Stimulated activated CD8-positive, alpha-beta memory T cell treated with anti-CD3 and anti-CD28 coated beads, Interleukin-12 subunit alpha, Interleukin-12 subunit beta, amount 100 ng/mL, for 1 hour (primary cell): ENCODE measurements at regions not wholly inside any gene's neighbourhood (a gene's known extent, or its start where the extent isn't known, plus 50 kb on each side); places are given as distances from the start of the nearest gene placed in this dataset.

Source experiments
- DNase-seq: peaks from one replicate; pipeline ENCODE4 v3.0.0-alpha.2; 2020; ENCODE audit warnings: low read depth

DNA sequence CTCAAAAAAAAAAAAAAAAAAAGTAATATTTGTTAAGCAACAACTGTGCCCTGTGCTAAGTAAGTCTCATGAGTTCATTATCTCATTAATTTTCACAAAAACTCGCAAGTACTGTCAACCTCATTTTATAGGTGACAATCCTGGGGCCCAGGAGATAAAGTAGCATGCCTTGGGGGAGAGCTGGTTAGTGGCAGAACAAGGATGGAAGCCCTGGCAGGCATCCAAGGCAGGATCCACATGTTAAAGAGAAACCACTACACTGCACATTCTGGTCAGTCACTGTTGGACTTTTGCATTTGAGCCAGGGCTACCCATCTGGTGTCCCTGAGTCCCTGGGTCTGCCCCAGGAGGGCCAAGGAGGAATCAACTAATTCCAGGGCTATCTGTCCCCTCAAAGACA is 54.6 kb downstream of the ZFP36L2 start:
- no peak for DNase-seq

DNA sequence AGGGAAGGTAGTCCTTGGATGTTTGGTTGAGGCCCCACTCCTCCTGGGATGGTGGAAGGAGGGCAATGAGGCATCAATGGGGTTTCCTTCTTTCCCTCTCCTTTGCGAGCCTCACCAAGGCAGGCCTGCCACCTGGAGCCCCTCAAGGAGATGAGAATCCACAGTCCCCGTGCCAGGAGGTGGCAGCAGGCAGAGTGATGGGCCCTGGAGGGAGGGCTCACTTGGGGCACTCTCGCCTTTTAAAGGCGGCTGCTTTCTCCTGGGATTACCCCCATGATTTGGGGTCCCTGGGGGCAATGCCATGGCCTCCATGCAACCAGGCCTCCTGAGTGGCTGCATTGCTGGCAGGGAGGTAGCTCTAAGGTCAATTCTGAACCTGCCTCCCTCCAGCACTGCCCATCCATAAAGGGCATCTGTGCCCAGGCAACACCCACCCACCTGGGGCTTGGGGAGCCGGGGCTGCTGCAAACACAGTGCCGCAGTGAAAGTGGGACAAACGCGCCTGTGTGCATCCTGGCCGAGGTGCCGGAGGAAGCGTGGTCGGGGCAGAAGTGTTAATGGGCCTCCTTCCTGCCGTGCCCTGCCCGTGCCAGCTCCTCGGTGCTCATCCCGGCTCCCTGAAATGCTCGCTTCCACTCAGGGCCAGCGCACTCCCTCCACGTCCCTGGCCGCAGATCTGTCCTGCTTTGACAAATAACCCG is 55.9 kb downstream of the ZFP36L2 start:
- DNase-seq, result no peak

DNA sequence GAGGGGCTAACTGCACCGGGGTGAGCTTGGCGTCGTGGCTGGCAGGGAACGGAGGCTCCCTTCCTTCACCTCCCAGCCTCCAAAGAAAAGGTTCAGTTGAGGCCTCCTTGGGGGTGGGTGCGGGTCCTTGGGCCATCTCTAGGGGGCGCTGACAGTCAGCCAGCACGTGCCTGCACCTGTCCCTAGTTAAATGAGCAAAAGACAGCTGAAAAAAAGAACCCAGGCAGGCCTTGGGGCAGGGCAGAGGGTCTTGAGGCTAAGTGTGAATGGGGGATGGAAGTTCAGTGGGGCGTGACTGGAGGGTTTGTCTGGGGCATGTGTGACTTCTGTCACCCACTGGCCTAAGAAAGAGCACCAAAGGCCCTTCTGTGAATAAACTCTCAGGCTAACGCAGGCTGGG is 56.4 kb downstream of the ZFP36L2 start:
- no peak for DNase-seq

DNA sequence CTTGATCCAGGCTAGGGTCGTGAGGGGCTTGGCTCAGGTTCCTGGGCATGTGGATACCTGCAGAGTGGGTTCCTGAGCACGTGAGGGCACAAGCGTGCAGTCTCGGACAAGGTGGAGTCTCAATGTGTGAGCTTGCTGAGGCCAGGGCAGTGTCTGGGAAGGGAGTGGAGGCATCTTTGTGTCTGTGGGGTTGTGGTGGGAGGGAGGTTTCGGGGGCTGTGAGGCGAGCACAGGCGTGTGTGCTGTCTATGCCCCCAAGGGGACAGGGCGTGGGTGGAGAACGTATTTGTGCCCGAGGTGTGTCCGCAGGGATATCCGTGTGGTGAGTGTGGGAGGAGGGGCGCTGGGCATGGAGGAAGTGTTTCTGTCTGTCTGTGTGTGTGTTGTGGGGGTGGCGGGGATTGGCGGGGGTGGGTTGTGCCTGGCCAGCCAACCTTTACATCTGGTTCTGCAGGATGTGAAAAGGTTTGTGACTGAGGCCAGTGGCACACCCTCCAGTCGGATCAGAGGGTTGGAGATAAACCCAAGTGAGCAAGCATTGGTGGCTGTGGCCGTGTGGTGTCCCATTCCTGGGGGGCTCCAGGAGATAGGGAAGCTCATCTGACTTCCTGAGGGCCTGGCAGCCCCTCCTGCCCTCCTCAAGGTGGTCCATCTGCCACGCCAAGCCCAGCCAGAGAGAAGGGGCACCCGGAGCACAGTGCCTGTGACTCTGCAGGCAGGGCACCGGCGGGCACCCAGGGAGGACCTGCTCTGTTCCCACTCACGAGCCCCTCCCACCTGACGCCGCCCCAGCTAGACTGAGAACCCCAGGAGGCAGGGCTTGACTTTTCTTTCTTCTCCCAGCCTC is 57.1 kb downstream of the ZFP36L2 start:
- no peak for DNase-seq

DNA sequence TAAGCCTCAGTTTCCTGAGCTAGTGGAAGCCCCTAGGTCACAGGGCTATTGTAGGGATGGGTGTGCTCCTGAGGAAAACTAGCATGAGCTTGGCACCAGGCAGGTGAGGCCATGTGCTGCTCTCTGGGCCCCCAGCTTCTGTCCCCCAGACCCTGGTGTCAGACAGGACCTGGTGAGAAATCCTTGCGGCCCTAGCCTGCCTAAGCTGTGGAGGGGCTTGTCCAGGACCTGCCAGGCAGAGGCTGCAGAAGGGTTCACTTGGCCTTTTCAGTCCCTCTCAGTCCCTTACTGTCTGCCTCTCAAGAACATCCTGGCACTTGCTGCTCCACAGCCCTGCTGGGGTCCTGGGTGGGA is 58.4 kb downstream of the ZFP36L2 start:
- DNase-seq, result no peak

DNA sequence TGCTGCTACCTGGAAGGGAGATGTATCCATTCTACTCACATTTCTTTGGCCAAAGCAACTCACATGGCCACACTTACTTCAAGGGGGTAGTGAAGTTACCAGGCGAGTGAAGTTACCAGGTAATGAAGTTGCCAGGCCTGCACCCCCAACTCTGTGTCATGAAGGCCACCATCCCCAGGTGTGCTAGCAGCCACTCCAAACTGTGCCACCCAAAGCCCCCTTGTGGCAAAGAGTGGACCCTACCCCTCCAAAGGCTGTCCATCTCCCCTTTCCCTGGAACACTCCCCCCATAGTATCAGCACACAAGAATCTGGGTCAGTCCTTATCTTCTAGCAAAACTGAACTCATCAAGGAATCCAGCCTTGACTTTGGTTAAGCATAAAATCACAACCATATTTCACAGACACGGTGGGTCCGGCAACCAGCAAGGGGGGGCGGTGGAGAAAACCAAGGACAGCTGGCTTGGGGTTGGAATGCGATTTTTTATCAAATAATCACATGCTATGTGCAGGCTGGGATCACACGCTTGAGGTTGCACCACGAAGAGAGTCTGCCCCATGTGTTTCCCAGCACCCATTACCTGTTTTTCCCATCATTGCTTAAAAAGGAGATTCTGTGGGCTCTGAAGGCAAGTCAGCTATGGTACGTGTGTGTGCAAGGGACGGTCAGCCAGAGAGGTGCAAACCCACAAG is 60.9 kb downstream of the ZFP36L2 start:
- DNase-seq, result no peak

DNA sequence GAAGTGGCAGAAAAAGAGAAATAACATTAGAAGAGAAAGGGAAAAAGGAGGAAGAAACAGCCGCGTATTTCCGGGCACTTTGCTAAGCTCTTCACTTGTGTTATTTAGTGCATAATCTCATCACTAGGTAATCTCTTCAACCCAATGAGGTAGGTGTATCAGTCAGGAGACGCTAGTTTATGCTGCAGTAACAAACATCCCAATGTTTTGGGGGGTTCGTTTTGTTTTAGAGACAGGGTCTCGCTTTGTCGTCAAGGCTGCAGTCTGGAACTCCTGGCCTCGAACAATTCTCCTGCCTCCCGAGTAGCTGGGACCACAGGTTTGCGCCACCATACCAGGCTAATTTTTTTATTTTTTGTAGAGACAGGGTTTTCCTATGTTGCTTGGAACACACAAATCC is 61.7 kb downstream of the ZFP36L2 start:
- no peak for DNase-seq

DNA sequence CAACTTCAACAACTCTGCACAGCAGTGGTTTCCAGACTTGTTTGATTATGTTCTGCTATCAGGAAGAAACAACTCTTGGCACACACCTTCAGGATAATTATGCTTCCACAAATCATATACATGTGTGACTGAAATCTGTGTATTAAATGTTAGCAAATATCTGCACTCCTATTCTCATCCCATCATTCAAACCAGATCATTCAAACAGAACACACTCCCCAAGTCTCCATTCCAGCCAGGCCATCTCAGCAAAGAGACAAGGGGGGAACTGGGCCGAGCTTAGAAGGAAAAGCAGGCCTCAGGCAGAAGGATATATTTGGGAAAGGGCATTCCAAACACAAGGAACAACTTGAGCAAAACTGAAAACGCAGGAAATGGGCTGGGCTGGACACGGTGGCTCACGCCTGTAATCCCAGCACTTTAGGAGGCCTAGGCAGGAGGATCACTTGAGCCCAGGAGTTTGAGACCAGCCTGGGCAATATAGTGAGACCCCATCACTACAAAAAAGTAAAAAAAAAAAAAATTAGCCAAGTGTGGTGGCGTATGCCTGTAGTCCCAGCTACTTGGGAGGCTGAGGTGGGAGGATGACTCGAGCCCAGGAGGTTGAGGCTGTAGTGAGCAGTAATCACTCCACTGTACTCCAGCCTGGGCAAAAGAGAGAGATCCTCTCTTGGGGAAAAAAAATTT is 62.7 kb downstream of the ZFP36L2 start:
- DNase-seq, result no peak

DNA sequence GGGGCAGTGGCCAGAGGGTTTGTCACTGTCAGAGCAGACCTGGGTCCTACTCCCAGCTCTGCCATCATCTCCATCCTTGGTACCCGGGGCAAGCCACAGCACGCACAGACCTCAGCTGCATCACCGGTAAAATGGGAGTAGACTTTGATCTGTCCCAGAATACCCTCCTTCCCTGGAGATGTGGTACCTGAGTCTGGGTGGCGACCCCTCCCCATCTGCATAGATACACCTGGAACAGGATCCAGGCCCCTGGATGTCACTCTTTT is 64.0 kb downstream of the ZFP36L2 start:
- no peak for DNase-seq

DNA sequence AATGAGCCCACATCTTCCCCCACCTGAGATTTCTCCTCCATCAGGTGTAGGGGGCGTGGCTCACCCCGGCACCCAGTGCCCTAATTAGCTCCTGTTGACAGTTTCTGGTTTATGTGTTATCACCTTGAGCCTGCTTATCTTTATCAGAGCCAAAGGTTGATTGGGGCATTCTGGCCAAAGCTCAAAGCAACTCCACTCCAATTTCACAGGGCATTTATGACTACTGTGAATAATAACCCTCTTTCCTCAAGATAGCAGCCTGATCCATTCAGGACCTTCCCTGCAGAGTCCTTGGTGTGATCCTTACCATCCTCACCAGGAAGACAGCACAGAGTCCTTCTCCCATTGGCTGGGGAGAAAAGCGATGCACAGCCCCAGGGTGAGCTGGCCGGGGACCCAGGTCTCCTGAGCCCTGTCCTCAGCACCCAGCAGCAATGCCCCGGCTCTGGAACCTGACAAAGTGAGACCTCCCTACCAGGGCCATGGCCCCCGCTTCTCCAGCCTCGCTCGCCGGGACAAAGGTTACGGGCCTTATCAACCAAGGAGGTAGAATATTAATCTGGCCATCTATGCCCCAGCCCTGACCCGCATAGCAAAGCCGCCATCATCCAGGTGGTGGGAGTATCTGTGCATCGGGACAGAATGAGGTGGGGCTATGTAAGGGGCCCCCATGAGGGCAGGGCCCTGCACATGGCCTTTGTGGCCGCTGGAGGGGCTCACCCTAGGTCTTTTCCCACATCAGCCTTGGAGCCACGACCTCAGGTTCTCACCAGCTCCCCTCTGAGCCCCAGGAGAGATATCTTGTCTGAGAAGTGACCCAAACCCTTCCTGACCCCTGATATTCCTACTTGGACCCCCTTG is 64.5 kb downstream of the ZFP36L2 start:
- DNase-seq, result no peak

DNA sequence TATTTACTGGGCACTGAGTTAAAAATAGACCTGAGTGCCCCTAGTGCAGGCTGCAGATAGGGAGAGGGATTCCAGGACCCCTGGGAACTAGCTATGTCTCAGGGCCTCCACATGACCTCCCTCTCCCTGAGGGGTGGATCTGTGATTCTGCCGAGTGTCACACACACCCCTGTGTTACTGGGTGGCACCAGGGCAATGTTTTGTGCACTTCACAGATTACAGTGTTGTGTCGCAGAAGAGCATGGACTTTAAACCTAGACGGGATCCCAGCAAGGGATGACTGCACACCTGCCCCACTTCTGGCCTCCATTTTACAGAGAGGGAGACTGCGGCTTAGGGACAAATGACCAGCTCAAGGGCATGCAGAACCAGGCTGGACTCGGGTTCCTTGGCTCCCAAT is 65.6 kb downstream of the ZFP36L2 start:
- DNase-seq, result no peak

DNA sequence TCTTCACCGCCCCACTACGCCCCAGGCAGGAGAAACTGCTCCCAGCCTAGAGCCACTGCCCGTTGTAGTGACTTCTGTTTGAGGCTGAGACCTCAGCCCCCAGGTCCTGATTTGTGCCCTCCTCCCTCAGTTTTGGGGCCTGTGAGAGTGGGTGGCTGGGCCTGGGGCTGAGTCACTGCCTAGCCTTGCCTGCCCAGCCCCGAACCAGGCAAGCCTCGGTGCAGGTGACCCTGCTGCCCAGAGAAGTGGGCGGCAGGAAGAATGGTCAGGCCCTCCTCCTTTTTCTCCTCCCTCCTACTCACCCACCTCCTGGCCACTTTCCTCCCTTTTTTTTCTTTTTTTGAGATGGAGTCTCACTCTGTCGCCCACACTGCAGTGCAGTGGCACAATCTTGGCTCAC is 66.6 kb downstream of the ZFP36L2 start:
- no peak for DNase-seq

DNA sequence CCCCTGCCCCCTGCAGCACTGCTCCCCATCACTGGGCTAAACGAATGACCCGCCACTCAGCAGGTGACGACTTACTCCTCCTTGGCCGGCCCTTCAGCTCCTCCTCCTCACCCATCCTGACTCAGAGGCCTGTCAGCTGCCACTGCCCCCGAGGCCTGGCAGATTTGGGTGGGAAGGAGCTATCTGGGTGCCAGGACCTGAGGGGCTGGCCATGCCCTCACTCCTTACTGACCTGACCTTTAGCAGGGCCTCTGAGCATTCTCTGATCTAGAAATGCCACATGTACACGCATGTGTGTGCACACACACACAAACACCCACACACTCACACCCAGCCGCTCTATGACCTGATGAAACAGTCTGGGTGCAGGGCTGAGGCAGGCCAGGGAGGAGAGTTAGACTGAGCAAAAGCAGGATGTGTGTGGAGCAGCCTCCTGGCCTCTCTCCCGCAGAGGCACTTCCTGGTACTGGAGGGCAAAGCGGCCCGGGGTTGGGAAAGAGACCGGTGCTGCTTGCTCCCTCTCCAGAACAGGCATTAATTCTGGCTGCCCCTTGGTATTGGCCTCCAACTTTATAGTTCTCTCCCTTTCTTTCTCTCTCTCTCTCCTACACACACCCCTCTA is 68.0 kb downstream of the ZFP36L2 start:
- DNase-seq, result no peak

DNA sequence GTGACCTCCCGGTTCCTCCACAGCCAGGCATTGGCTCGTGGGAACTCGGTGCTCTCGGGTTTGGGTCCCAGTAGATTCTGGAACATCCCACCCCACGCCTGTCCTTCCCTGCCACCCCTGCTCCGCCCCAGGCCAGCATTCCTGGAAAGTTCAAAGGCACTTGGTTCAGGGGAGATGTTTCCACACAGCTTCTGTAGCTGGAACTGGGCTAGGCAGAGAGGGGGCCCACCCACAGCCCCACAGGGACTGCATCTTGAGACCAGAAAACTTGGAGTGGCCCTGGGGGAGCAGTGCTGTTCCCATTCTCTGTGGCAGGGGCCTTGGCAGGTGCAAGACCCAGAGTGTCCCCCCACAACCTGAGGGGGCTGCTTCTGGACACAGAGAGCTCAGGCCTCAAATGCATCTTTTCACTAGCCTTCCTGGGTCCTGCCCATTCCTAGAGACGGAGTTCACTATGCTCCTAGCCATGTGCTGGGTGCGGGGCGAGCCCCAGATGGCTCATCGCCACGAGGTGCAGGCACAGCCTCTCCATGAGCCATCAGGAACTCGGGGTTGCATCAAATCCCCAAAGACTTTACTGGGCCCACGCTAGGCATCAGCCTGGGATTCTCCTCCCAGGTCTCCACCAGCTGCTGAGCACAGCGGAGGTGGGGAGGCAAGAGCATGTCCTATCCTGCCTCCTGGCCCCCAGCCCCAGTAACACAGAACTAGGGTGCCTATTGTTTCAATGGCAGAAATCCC is 68.7 kb downstream of the ZFP36L2 start:
- DNase-seq, result no peak

DNA sequence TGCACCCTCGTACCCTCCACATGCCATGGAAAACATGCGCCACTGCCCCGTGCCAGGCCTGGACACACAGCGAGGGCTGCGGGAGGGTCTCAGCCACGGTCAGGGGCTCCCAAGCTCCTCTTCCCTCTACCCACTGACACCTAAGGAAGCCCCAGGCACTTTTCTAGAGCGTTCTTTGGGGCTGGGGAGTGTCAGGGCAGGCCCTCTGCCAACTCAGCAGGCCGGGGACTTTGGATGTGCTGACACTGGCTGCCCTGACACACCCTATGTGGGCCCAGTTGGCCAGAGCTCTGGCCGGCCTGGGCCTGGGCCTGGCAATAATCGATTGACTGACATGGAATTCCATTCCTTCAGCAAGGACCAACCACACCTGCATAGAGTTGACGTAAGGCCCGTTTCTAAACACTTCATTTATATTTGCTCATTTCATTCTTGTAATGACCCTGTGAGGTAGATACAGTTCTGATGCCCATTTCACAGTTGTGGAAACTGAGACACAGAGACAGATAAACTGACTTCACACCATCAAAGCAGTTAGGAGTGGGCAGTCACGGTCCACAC is 70.5 kb downstream of the ZFP36L2 start:
- no peak for DNase-seq

DNA sequence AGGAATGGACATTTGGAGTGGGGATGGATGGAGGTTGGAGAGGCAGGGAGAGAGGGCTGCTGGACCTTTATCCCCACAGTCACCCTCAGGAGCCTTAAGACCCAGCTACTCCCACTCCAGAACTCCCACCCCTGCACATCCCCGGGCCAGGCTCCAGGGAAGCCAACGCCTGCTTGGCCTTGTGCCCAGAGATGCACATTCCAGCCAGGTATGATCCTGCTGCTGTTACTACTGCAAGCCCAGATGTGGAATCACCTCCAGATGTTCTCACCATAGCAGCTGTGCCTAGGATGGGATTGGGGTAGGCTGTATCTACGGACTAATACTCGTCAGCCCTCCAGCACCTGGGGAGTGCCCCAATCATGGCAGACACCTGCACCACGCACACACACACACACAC is 71.7 kb downstream of the ZFP36L2 start:
- no peak for DNase-seq

DNA sequence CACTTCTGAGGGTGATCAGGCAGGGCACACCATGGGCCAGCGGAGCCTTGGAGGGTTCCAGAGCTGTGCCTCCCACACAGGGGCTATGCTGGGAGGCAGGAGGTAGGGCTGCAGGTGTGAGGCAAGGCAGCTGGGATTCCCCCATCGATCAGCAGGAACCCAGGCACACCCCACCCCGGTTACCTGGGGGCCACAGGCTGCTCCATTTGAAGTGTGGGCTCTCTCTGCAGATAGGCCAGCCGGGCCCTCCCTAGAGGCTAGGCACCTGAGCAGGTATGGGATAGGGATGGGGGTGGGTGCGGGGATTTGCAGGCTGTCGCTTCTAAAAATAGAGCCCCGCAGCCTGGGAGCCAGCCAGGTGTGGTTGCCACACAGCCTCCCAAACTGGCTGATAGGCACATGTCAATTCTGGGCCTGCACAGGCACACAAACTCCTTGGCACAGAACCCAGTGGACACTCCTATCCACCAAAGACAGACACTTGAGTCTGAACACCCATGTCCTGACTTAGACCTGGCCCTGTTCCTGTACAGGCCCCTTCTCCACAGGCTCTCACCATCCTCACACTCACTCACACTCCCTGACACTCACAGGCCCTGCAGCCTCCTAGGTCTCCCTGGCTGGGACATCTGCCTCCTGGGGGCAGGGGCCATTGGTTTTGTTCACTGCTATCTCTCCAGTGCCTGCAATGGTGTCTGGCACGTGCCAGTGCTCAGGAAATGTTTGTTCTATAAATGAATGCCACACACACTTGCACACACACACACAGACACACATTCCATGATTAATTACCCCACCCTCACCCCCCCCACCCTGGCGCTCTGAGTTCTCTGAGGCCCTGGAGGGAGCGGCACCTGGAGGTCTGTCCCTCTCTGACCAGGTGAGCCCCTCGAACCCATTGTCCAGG is 73.4 kb downstream of the ZFP36L2 start:
- no peak for DNase-seq

DNA sequence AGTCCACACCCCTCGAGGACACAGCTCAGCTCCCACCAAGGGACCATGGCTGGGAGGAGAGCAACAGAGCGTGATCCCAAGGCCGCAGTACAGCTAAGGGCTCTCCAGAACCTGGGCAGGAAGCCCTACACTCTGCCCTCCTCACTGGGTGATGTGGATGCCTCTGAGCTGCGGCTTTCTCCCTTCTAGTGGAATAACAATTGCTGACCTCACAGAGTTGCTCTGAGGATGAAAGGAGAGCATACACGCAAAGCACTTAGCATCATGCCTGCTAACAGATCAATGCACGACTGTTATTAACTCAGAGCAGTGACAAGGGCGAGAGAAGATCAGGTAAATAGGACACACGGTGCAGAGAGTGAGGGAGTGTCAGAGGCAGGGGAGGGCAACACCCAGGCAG is 74.2 kb downstream of the ZFP36L2 start:
- no peak for DNase-seq

DNA sequence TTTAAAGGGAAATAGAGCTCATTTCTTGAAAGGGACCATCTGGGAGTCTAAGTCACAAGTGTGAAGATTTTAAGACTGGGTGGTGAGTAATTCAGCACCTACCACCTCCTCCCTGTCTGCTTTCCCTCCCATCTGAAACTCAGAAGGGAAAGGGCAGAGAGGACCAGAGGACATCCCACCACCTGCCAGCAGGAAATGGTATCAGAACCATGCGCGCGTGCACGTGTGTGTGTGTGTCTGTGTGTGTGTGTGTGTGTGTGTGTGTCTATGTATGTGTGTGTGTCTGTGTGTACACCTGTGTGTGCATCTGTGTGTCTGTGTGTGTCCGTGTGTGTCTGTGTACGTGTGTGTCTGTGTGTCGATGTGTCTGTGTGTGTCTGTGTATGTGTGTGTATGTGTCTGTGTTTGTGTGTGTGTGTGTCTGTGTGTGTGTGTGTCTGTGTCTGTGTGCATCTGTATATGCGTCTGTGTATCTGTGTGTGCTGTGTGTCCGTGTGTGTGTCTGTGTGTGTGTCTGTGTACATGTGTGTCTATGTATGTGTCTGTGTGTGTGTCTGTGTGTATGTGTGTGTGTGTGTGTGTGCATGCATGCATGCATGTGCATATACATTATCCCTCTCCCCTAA is 76.8 kb downstream of the ZFP36L2 start:
- DNase-seq, result no peak
